ENCODE measurements at regions not wholly inside any gene's neighbourhood (a gene's known extent, or its start where the extent isn't known, plus 50 kb on each side); places are given as distances from the start of the nearest gene placed in this dataset.

- Histone ChIP-seq H3K27me3 (no peaks in the 10 kb centered on the region), H3K79me2 (no peaks in the 10 kb centered on the region), H3K9me3 (ENCODE audit: low read depth) (no peaks in the 10 kb centered on the region), H3K4me1 (ENCODE audit: insufficient read depth) (no peaks in the 10 kb centered on the region), H2AFZ (no peak overlapping the region), H4K20me1 (ENCODE audit: insufficient read depth, poor library complexity, severe bottlenecking) (no peaks in the 10 kb centered on the region), H3K4me2 (no peak overlapping the region), H3K27ac (no peak overlapping the region), H3K9me2 (replicated peaks; ENCODE audit: insufficient read depth) (no peaks in the 10 kb centered on the region), H3K36me3 (replicated peaks; ENCODE audit: insufficient read depth, low read depth) (no peaks in the 10 kb centered on the region), H3K4me3 (no peak overlapping the region)
- DNase-seq (ENCODE audit: low spot score): no peak
- 67% methylated on average over 3 of the region's 3 CpGs for WGBS (ENCODE audit: low lambda C conversion rate, missing lambda C conversion rate)
- no peak for TF ChIP-seq EZH2phosphoT487 (IDR thresholded peaks at IDR 0.05; ENCODE audit: low read depth, severe bottlenecking, unreplicated experiment)
- TF ChIP-seq EZH2 (IDR thresholded peaks at IDR 0.05; ENCODE audit: borderline replicate concordance): no peak
- no peak for TF ChIP-seq CTCF (IDR thresholded peaks at IDR 0.05; ENCODE audit: poor library complexity)
These were observed 404.7 kb upstream of the SEL1L start for GRCh38 chr14:81938341-81938740.

GRCh38 chr14:81940651-81941050 lies 407.0 kb upstream of the SEL1L start:
- H3K9me3 ChIP-seq (ENCODE audit: low read depth): no peaks in the 10 kb centered on the region
- H3K4me1 ChIP-seq (ENCODE audit: insufficient read depth): no peaks in the 10 kb centered on the region
- TF ChIP-seq CTCF (IDR thresholded peaks at IDR 0.05; ENCODE audit: poor library complexity) (no peak), EZH2phosphoT487 (IDR thresholded peaks at IDR 0.05; ENCODE audit: low read depth, severe bottlenecking, unreplicated experiment) (no peak), EZH2 (IDR thresholded peaks at IDR 0.05; ENCODE audit: borderline replicate concordance) (no peak)
- no peaks in the 10 kb centered on the region for H3K36me3 ChIP-seq (replicated peaks; ENCODE audit: insufficient read depth, low read depth)
- no peak overlapping the region for H2AFZ ChIP-seq
- no peak overlapping the region for H3K4me2 ChIP-seq
- no peak for DNase-seq (ENCODE audit: low spot score)
- H3K79me2 ChIP-seq: no peaks in the 10 kb centered on the region
- 67% methylated on average over 1 of the region's 1 CpG for WGBS (ENCODE audit: low lambda C conversion rate, missing lambda C conversion rate)
- H3K27ac ChIP-seq: no peak overlapping the region
- H4K20me1 ChIP-seq (ENCODE audit: insufficient read depth, poor library complexity, severe bottlenecking): no peaks in the 10 kb centered on the region
- no peaks in the 10 kb centered on the region for H3K27me3 ChIP-seq
- no peak overlapping the region for H3K4me3 ChIP-seq
- no peaks in the 10 kb centered on the region for H3K9me2 ChIP-seq (replicated peaks; ENCODE audit: insufficient read depth)

- no peak for DNase-seq (ENCODE audit: low spot score)
These were observed 408.4 kb upstream of the SEL1L start for GRCh38 chr14:81942071-81942470.

More at GRCh38 chr14:81942071-81942470, 408.4 kb upstream of the SEL1L start:
- TF ChIP-seq CTCF (IDR thresholded peaks at IDR 0.05; ENCODE audit: poor library complexity): no peak
- no peak for TF ChIP-seq EZH2 (IDR thresholded peaks at IDR 0.05; ENCODE audit: borderline replicate concordance)
- no peak for TF ChIP-seq EZH2phosphoT487 (IDR thresholded peaks at IDR 0.05; ENCODE audit: low read depth, severe bottlenecking, unreplicated experiment)
- Histone ChIP-seq H3K36me3 (replicated peaks; ENCODE audit: insufficient read depth, low read depth) (no peaks in the 10 kb centered on the region), H4K20me1 (ENCODE audit: insufficient read depth, poor library complexity, severe bottlenecking) (no peaks in the 10 kb centered on the region), H3K79me2 (no peaks in the 10 kb centered on the region), H3K27me3 (no peaks in the 10 kb centered on the region), H3K4me2 (no peak overlapping the region), H3K4me1 (ENCODE audit: insufficient read depth) (peaks cover 5% of the 10 kb centered on the region), H3K4me3 (no peak overlapping the region), H3K27ac (no peak overlapping the region), H2AFZ (no peak overlapping the region), H3K9me3 (ENCODE audit: low read depth) (no peaks in the 10 kb centered on the region), H3K9me2 (replicated peaks; ENCODE audit: insufficient read depth) (no peaks in the 10 kb centered on the region)
